H1 (cell line): ENCODE measurements at regions not wholly inside any gene's neighbourhood (a gene's known extent, or its start where the extent isn't known, plus 50 kb on each side); places are given as distances from the start of the nearest gene placed in this dataset.

Experiments used
- BCL11A ChIP-seq, 2 experiments: IDR thresholded peaks; one replicate each; pipeline ENCODE4 v1.6.1; 2011; ENCODE audit warnings: low read depth in 2 of 2, low read length in 2 of 2, mild to moderate bottlenecking in 2 of 2
- CHD7 ChIP-seq: fragments of 300-600 bp; sonication (generic); IDR thresholded peaks from 2 replicates; pipeline ENCODE4 v1.7.1; 2012; ENCODE audit warnings: low read length, moderate library complexity, mild to moderate bottlenecking, inconsistent platforms; ENCODE audit not compliant: insufficient replicate concordance
- EGR1 ChIP-seq: IDR thresholded peaks from 2 replicates; pipeline ENCODE4 v1.6.1; 2011; ENCODE audit warnings: low read depth, low read length, borderline replicate concordance
- TEAD4 ChIP-seq: IDR thresholded peaks from 2 replicates; pipeline ENCODE4 v1.6.1; 2012; ENCODE audit warnings: low read depth, low read length, inconsistent platforms, mixed read lengths

GRCh38 chr20:19881990-19882389 lies 123.9 kb downstream of the RIN2 start (continued):
- TF ChIP-seq BCL11A (IDR thresholded peaks at IDR 0.05; ENCODE audit: low read depth in 2 of 2, low read length in 2 of 2), result no peak
- TF ChIP-seq CHD7, result no peak
- TF ChIP-seq EGR1, result no peak
- TF ChIP-seq TEAD4, result no peak
